UCSD-AML1 (cell line): ENCODE measurements at regions not wholly inside any gene's neighbourhood (a gene's known extent, or its start where the extent isn't known, plus 50 kb on each side); places are given as distances from the start of the nearest gene placed in this dataset.
"Not testable (repeated sequence)": the region's sequence is repeated elsewhere in the genome, so short reads cannot be mapped to it uniquely, and the experiment has no call there.

ENCODE experiments used
- DNase-seq: peaks from one replicate; lab custom pipeline; 2025; ENCODE audit not compliant: unreplicated experiment; lab: John Stamatoyannopoulos, UW

DNA sequence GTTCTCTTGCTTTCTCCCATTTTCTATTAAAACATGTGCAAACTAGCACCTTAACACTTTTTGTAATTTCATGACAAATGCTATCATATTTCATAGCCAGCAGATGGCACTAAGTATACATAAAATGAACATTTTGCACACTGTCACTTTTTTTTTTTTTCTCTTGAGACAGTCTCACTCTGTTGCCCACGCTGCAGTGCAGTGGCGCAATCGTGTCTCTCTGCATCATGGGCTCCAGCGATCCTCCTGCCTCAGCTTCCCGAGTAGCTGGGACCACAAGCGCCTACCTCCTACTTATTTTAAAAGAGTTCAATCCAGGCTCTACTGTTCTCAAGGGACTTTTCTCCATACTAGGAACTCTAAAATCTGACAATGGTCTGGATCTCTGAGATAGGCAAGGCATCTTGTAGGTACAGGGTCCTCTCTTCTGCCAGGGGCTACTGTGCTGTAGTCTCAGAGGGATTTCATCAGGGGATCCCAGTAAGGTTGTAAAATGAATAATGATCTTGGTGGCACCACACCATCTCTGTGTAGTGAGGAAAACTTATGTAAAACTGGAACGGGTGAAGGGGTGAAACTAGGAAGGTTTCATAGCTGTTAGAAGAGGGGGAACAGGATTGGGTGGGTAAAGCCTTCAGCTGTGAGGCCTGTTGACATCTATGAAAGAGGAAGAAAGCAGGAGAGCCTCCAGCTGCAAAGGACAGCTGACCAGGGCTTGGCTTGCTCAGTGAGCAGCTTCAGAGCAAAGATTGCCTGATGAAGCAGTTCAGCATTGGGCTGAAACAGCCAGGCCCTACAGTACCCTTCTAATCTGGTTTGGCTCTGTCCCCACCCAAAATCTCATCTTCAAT lies 196.9 kb downstream of the AVL9 start:
- peak; percentile 9 for DNase-seq

DNA sequence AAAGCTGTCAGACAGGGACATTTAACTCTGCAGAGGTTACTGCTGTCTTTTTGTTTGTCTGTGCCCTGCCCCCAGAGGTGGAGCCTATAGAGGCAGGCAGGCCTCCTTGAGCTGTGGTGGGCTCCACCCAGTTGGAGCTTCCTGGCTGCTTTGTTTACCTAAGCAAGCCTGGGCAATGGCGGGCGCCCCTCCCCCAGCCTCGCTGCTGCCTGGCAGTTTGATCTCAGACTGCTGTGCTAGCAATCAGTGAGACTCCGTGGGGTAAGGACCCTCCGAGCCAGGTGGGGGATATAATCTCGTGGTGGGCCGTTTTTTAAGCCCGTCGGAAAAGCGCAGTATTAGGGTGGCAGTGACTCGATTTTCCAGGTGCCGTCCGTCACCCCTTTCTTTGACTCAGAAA lies 192.8 kb downstream of the AVL9 start:
- not testable (repeated sequence) for DNase-seq

DNA sequence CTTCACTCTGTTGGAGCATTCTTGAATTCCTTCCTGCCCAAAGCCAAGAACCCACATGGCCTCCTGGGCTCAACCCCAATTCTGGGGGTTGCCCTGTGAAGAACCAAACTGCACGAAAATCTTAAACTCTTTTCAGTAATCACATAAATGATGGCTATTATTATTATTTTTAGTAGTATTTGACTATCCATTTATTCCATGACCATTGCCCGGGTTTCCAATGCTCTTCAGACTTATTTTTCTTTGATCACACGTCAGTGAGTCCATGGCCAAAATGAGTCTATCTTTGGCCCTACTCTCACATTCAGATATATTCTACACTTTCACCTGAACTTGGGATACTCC lies 185.9 kb downstream of the AVL9 start:
- no peak for DNase-seq

DNA sequence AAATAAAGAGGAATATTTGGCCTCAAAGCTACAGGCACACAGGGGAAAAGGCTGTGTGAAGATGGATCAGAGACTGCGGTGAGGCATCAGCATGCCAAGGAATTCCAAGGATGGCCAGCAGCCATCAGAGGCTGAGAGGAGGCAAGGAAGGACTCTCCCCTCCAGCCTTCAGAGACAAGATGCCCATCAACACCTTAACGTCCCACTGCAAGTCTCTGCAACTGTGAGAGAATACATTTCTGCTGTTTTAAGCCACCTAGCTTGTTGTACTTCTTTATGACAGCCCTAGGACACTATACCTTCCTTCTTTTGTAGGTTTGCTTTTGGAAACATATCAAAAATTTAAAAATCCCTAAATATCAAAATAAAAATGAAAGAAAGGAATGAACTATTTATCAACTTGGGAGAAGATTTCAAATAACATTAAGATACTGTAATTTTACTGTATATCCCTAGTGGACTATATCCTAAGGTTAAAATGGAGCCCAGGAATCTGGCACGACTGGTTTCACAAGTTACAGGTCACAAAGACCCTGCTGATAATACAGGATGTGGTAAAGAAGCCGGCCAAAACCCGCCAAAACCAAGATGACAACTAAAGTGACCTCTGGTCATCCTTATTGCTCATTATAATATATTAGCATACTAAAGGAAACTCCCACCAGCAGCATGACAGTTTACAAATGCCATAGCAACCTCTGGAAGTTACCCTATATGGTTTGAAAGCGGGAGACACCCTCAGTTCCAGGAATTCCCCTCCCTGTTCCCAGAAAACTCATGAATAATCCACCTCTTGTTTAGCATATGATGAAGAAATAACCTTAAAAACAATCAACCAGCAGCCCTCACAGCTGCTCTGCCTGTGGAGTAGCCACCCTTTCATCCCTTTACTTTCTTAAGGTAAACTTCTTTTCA lies 185.2 kb downstream of the AVL9 start:
- DNase-seq = no peak

DNA sequence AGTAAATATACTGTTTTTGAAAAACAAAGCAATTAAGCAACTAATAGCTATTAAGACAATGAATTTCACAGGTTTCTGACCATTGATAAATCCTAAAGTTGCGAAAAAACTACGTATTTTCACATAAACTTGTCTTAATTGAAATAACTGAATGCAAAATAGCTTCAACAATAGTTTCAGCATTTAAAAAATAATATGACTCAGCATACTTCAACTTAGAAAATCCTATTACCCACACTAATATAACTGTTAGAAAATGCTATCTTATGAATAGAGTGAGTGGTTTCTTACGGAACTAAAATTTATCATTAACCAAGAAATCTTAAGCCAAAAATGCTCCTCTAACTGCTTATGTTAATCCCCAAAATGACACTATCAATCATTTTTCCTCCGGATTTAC lies 183.9 kb downstream of the AVL9 start:
- DNase-seq = no peak

DNA sequence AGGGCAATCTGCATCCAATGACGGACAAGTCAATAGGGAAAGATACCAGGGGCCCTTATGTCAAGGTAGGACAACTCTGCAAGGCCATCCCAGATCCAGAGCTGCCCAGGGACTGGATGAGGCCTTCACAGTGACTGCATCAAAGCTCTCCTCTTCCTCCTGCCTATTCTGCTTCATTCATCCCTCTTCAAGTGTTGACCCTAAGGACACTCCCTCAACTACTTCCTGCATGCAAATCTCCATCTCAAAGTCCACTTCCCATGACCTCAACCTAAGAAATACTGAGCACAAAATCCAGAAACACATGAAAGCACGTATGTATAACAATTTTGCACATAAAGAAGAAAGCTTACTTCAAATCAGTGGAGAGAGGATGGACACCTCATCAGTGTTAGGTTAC lies 182.3 kb downstream of the AVL9 start:
- DNase-seq = no peak

DNA sequence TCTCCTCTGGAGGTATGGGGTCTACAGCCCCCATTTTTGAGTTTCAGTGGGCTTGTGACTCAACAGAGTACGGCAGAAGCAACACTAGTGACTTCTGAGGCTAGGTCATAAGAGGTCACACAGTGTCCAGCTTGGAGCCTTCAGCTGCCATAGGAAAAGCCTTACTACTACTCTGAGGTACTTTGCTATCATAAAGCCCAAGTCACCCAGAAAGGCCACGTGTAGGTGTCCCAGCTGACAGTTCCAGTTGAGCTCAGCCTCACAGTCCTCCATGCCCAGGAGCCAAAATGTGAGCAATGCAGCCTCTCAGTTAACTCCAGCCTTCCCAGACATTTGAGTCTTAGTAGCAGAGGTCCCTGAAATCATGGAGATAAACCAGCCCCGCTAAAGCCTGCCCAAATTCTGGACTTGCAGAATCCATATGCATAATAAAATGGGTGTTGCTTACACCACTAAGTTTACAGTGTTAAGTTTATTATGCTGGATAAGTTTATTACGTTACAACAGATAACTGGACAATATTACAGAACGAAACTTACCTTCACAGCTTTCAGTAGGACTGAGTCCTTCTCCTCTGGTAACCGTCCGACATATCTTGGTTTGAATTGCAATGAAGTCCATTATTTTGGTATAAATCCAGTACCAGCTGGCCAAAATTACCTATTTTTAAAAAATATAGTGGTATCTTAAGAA lies 181.1 kb downstream of the AVL9 start:
- no peak for DNase-seq

DNA sequence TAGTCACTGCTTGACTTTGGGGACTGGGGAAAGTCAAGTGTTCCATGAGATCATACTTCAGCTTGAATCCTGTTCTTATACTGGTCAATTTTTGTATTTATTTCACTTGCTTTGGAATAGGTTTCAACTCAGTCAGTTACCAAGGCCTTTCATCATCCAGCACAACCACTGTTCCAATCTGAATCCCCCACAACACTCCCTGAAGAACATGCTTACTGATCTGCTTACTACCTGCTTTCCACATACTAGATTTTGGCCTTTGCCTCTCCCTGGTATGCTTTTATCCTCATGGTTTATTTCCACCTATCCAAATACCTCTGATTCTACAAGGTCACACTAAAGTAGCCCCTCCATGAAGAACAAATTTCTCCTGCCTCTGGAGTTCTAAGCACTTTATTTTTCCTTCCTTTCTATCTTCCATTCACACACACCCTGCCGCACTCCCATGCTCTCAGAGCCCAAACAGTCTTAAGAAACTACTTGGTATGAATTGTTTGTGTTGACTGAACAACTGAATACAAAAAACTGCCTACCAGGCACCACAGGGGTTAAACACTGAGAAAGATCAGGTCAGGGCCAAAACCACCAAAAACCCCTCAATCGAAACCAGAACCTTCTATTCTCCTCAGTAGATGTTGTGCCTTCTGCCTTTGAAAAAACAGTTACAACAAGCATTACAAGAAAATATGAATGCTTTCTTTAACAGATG lies 178.1 kb downstream of the AVL9 start:
- no peak for DNase-seq

DNA sequence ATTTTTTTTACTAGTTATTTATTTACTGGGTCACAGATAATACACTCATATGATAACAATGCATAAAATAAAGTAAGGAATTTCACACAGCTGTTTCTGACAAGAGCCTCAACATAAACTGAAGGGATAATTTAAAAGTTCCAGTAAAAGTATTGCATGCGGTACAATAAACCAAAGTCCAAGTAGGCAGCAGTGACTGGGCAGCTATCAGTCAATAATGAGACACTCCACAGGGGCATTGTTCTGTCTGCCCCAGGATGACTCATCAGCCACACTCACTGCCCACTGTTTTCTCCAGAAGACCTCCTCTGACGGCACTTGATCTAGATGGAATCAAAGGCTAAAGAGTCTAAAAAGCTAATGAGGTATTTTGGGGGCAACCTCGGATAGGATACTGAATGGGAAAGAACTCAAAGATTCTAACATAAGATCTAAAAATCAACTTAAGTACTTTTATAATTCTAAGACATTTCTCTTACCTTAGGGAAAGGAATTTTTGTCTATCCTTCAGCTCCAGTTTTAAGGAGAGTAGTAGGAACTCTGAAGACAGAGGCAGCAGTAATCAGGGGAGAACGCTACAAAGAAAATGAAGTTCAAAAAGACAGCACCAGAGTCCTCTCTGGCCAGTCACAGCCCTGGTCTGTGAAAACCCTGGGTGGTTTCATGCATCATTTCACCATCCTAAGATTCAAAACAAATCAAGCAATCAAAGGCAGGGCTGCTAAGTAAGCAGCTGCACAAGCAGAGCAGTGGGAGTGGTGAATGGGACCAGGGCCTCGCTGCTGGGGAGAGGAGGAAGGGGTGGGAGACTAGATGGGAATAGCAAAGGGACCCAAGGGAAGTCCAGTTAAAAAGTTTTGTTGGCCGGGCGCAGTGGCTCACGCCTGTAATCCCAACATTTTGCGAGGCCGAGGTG lies 175.1 kb downstream of the AVL9 start:
- no peak for DNase-seq

DNA sequence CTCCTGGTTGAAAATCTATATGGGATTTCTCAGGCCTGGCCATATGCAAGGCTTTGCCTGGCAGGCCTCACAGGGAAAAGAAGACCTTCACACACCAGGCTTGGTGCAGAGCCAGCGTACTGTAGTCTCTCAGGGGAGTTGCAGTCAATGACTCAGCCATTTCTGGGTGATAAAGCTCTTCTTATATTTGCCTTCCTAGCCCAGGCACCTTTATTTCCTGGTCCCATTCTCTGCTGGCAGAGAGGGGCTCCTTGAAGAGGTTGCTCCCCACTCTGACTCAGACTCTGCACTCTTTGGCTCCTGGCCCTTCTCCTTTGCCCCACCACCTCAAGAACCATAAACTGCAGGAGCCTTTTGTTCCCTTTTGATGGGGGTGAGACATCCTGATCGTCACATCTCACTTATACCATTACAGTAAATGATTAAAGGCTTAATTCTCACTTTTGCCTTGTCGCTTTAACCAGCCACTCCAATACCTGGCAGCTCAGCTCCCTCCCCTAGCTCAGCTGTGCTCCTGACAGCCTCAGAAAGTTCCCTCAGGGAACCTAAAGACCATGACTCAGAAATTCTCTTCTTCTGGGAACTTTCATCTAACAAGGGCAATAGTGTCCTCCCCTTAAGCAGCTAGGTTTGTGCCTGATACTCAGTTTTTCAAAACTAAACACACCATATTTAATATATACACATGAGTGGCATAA lies 174.0 kb downstream of the AVL9 start:
- not testable (repeated sequence) for DNase-seq

DNA sequence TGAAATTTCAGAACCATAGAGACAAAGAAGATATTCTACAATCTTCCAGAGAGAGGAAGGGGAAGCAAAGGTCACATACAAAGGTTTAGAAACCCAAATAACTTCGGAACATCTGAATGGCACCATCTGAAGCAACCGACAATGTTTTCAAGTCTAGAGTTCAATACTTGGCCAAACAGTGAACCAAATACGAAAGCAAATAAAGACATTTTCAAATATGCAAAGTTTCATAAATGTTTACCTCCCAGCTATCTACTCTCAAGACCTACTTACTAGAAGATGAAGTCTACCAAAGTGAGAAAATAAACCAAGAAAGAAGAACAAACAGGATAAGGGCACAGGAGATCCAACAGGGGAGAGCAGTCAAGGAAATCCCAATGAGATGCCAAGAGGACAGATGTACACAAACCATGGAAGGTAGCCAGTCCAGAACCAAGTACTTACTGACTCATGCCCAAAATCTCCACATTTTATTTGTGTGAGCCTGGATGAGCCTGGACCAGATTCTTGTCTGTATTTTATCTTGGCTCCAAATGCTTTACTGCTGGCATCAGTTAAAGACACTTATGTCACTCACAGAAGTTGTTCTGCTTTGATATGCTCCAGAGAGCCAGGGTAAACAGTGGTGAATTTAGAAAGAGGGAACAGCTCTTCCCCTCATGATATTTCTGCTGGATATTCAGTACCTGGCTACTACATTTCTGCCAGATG lies 173.3 kb downstream of the AVL9 start:
- not testable (repeated sequence) for DNase-seq

DNA sequence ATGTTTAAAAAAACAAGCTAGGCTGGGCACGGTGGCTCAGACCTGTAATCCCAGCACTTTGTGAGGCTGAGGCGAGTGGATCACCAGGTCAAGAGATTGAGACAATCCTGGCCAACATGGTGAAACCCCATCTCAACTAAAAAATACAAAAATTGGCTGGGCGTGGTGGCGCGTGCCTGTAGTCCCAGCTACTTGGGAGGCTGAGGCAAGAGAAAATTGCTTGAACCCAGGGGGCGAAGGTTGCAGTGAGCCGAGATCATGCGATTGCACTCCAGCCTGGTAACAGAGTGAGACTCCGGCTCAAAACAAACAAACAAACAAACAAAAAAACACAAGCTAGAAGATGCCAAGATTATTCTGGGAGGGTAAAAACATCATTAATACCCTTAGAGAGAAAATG lies 172.3 kb downstream of the AVL9 start:
- not testable (repeated sequence) for DNase-seq

DNA sequence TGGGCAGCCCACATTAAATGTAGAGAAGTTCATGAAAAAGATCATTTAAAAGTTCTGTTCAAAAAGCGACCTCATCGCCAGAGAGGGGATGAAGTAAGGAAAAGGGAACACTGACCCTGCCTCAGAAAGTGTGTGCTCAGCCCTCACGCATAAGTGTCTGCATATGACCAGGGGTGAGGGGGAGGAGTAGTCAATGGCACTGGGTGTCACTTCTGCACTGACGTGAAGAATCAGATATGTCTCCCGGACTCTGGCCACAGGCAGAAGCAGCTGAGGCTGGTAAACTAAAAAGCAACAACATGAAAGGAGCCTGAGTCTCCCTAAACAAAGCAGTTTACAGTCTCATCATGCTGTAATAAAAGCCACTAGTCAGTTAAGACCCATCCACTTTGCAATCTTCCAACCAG lies 168.5 kb downstream of the AVL9 start:
- not testable (repeated sequence) for DNase-seq

DNA sequence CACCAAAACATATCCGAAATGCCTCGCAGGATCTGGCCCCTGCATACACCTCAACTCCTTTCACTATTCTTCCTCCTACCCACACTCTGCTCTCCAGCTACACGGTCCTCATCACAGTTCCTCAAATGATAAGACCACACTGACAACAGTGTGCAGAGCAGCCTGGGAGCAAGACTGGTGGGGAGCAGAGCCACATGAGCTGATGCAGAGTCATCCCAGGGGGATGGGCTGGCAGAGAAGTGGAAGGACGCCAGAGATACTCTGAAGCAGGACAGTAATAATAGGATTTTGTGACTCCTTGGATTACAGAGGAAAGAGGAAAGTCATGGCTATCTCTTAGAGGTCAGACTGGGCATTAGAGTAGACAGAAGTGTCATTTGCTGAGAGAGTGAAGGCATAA lies 167.2 kb downstream of the AVL9 start:
- peak; percentile 9 for DNase-seq

DNA sequence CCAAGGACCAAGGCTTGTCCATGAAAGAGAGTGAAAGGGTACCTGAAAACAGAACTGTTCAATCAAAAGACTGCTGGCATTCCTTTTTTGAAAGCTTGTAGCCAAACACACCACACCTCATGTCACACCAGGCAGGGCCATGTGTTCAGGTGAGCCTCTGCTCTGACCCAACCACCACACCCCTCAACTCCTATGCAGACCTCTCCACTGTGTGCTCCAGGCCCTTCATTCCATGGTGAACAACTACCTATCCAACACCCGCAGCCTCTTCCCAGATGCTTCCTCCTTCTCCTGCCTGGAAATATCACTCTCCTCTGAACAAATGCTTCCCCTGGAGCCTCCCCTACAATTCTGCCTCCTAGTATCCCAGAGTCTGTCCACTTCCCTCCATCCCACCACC lies 166.6 kb downstream of the AVL9 start:
- no peak for DNase-seq

DNA sequence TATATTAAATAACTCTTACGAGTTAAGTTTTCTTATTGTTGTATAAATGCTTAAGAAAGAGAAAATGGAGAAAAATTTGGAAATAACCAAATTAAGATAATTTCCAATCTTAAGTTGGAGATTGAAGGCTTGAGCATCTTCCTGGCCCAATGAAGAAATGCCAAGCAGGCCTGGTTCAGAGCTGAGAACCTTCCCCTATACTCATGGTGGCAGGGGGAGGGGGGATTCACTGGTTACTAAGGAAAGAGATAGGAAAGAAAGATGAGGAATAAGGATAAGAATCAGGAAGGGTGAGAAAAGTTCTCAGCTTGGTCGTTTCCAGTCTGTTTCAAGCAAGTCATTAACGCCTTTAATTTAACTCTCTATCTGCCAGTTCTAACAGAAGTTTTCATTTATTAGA lies 166.2 kb downstream of the AVL9 start:
- no peak for DNase-seq

DNA sequence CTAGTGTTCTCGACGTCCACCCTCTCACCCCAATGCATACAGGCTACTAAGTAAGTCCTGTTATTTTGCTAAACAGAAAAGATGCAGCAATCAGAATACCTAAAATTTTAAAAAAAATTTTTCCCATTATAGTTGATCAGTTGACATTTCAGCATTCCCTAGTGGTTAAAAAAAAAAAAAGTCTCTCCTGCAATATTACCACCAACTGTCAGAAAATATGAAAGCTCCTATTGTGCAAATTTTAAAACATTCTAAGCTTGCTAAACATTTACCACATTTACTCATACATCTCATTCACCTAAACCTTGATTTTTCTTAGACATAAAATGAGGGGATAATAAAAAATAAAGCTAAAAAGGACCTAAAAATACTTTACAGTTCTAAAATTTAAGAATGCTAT lies 165.6 kb downstream of the AVL9 start:
- no peak for DNase-seq

DNA sequence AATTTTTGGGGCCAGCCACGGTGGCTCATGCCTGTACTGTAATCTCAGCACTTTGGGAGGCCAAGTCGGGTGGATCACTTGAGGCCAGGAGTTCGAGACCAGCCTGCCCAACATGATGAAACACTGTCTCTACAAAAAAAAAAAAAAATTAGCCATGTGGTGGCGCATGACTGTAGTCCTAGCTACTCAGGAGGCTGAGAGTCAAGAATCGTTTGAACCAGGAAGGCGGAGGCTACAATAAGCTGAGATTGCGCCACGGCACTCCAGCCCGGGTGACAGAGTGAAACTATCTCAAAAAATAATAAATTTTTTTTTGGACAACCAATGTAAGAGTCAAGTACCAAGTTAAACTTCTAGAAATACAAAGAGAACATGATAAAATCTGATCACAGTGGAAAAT lies 164.6 kb downstream of the AVL9 start:
- no peak for DNase-seq

DNA sequence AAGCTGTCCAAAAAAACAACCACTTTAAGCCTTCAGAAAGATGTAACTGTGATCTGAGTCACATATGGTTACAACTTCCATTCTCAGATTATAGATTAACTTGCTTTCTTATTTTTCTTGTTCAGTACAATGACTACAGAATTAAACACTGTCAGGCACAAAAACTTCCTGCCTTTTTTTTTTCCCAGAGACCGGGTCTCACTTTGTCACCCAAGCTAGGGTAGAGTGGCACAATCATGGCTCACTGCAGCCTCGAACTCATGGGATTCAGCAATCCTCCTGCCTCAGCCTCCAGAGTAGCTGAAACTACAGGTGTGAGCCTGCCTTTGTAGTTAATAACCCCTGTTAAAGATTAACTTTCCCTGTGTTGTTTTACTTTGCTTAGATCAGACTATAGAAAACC lies 163.2 kb downstream of the AVL9 start:
- DNase-seq = no peak
